Lower leg skin (tissue), 4 donors: ENCODE measurements at regions not wholly inside any gene's neighbourhood (a gene's known extent, or its start where the extent isn't known, plus 50 kb on each side); places are given as distances from the start of the nearest gene placed in this dataset.
A peak's percentile ranks its signal among the peaks of the same experiment; 100 is the strongest.

Experiments
- DNase-seq, 2 donors: peaks; one replicate each; pipeline ENCODE4 v3.0.0-alpha.2; 2019; ENCODE audit warnings: low spot score in 2 of 2
- H3K4me3 ChIP-seq: fragments of 200-600 bp; sonication (generic); 2 replicates; pipeline ENCODE4 v1.5.1; 2017; ENCODE audit warnings: mild to moderate bottlenecking, low read depth; ENCODE audit not compliant: poor library complexity, severe bottlenecking
- CTCF ChIP-seq, 3 donors: fragments of 450-650 bp; IDR thresholded peaks; one replicate each; pipeline ENCODE4 v1.5.1; 2016; ENCODE audit warnings: antibody characterized with exemption in 3 of 3, mild to moderate bottlenecking in 3 of 3, moderate library complexity in 2 of 3
- POLR2A ChIP-seq, 2 donors: fragments of 450-650 bp; IDR thresholded peaks; one replicate each; pipeline ENCODE4 v1.6.1; 2016 to 2017; ENCODE audit warnings: antibody characterized with exemption in 2 of 2, mild to moderate bottlenecking in 1 of 2, moderate library complexity in 1 of 2
- WGBS, 2 donors: methylation state at CpG; one replicate each; pipeline ENCODE4 v1.1.5; 2018; 5-methylcytosine and 5-hydroxymethylcytosine counted together
- intact Hi-C: fragments of 100-400 bp; cut with DNase I; formaldehyde crosslinking; loops from one replicate; pipeline ENCODE4 v1.15.0; 2023; ENCODE audit warnings: low total_unique reads

GRCh38 chr20:48354320-48354876, 473.4 kb downstream of the PREX1 start:
- WGBS, 2 donors, result 86 to 96% methylated on average over 2 of the region's 2 CpGs
- no peak overlapping the region for H3K4me3 ChIP-seq
- intact Hi-C loops, result no loop called here
- TF ChIP-seq CTCF (IDR thresholded peaks at IDR 0.05) (no peak), POLR2A (IDR thresholded peaks at IDR 0.05) (no peak)
- DNase-seq, result no peak

- intact Hi-C loops, result no loop called here
- H3K4me3 ChIP-seq, result no peak overlapping the region
- peak in 1 of 2 donors; percentile 42 for DNase-seq
- 92 to 93% methylated on average over 3 of the region's 3 CpGs for WGBS, 2 donors
- TF ChIP-seq CTCF (IDR thresholded peaks at IDR 0.05) (peak in 1 of 3 donors; percentile 23), POLR2A (IDR thresholded peaks at IDR 0.05) (no peak)
Observed at GRCh38 chr20:48352628-48353027, 475.2 kb downstream of the PREX1 start.

GRCh38 chr20:48352042-48352441, 475.8 kb downstream of the PREX1 start:
- DNase-seq, result no peak
- intact Hi-C loops, result no loop called here
- TF ChIP-seq CTCF (IDR thresholded peaks at IDR 0.05) (no peak), POLR2A (IDR thresholded peaks at IDR 0.05) (no peak)
- WGBS, 2 donors, result 82% methylated on average over 2 of the region's 2 CpGs
- no peak overlapping the region for H3K4me3 ChIP-seq

- DNase-seq, result peak in 1 of 2 donors; percentile 36
- intact Hi-C loops, result no loop called here
- no peak overlapping the region for H3K4me3 ChIP-seq
- TF ChIP-seq CTCF (IDR thresholded peaks at IDR 0.05) (no peak), POLR2A (IDR thresholded peaks at IDR 0.05) (no peak)
- 48 to 55% methylated on average over 5 of the region's 5 CpGs for WGBS, 2 donors
Observed at GRCh38 chr20:48350313-48350988, 477.3 kb downstream of the PREX1 start.

- 62 to 77% methylated on average over 4 of the region's 4 CpGs for WGBS, 2 donors
- no peak for TF ChIP-seq POLR2A (IDR thresholded peaks at IDR 0.05)
- no peak for TF ChIP-seq CTCF (IDR thresholded peaks at IDR 0.05)
- intact Hi-C loops, result no loop called here
- no peak for DNase-seq
- H3K4me3 ChIP-seq, result no peak overlapping the region
Observed at GRCh38 chr20:48349656-48350055, 478.1 kb downstream of the PREX1 start.

GRCh38 chr20:48348022-48348421, 479.8 kb downstream of the PREX1 start:
- no peak overlapping the region for H3K4me3 ChIP-seq
- no peak for DNase-seq
- TF ChIP-seq POLR2A (IDR thresholded peaks at IDR 0.05) (no peak), CTCF (IDR thresholded peaks at IDR 0.05) (no peak)
- 59 to 69% methylated on average over 3 of the region's 3 CpGs for WGBS, 2 donors
- intact Hi-C loops, result no loop called here
